Prostate gland (tissue), 2 donors: ENCODE measurements at regions not wholly inside any gene's neighbourhood (a gene's known extent, or its start where the extent isn't known, plus 50 kb on each side); places are given as distances from the start of the nearest gene placed in this dataset.
"Not testable (repeated sequence)": the region's sequence is repeated elsewhere in the genome, so short reads cannot be mapped to it uniquely, and the experiment has no call there.

Experiments used
- CTCF ChIP-seq, 4 experiments: fragments of 200-600 bp in 2 of 4; fragments of 450-650 bp in 2 of 4; sonication (generic) in 2 of 4; IDR thresholded peaks; 1 replicate in 3 of 4; 2 replicates in 1 of 4; pipeline ENCODE4 v1.5.1; 2016 to 2019; ENCODE audit warnings: antibody characterized with exemption in 4 of 4, mild to moderate bottlenecking in 2 of 4, moderate library complexity in 2 of 4
- POLR2A ChIP-seq: fragments of 450-650 bp; IDR thresholded peaks from one replicate; pipeline ENCODE4 v1.6.1; 2016; ENCODE audit warnings: antibody characterized with exemption, mild to moderate bottlenecking

GRCh38 chr2:171261529-171261928, 100.8 kb upstream of the TLK1 start:
- not testable (repeated sequence) for TF ChIP-seq CTCF (IDR thresholded peaks at IDR 0.05); POLR2A
